H7 (cell line): ENCODE measurements at regions not wholly inside any gene's neighbourhood (a gene's known extent, or its start where the extent isn't known, plus 50 kb on each side); places are given as distances from the start of the nearest gene placed in this dataset.
"Not testable (repeated sequence)": the region's sequence is repeated elsewhere in the genome, so short reads cannot be mapped to it uniquely, and the experiment has no call there.

Source experiments
- DNase-seq: peaks from one replicate; pipeline ENCODE4 v3.0.0; 2012
- H3K27me3 ChIP-seq: 2 replicates; pipeline ENCODE4 v1.6.0; 2011; ENCODE audit warnings: mild to moderate bottlenecking, low read length; ENCODE audit not compliant: control insufficient read depth, insufficient read depth
- H3K36me3 ChIP-seq: replicated peaks from 2 replicates; pipeline ENCODE4 v1.5.1; 2011; ENCODE audit warnings: low read length; ENCODE audit not compliant: control insufficient read depth, insufficient read depth
- H3K4me3 ChIP-seq: 2 replicates; pipeline ENCODE4 v1.5.1; 2011; ENCODE audit warnings: low read depth, mild to moderate bottlenecking, control low read depth, low read length, moderate library complexity; ENCODE audit not compliant: insufficient read depth

DNA sequence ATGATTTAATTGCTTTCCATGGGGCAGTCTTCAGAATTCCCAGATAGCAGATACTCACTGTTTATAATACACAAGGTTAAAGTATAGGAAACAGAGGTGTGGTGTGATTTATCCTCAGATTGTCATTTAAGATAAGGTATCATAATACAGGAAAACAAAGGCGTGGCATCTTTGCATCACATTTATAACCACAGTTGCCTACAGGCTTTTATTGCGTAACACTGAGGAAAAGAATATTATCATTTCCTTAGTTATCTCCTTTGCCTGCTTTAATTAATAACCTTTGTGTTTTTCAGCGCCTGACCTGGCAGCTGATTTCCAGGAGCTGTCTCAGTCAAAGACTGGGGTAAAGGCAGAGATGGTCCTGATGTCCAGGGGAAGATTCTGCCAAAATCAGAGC lies 68.8 kb downstream of the SSX7 start:
- H3K36me3 ChIP-seq, result no peaks in the 10 kb centered on the region
- no peak overlapping the region for H3K4me3 ChIP-seq
- no peak for DNase-seq

DNA sequence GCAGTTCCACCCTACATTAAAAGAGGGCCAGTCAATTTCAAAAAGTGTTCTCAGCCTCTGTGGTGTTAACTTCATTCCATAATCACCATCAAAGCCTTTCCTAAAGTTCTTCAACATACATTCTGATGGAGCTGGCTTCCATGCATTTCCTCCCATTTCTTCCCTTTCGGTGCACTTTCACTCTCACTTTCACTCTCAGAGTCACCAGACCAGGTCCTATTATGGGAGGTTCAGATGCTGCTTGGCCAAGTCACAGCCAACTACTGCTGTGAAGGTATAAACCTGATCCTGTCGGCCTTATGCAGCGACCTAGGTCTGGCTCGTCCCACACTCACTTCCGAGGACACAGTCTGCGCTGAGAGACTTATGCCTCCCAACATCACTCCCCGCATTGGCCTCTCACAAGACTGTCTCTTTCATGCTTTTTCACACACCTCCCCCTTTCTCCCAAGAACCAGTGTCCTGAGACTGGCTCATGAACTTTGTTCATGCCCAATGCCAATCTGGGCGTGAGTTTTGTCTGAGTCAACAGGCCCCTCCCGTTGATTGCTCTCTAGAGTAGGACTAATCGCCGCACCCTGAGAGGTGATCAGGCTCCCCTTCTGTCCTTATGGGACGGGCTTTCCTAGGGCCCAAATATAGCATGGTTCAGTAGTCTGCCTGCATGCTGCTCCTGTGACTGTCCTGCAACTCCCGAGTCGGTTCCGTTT lies 60.8 kb upstream of the XAGE1B start:
- no peak for DNase-seq
- Histone ChIP-seq H3K36me3 (no peaks in the 10 kb centered on the region), H3K27me3 (no peaks in the 10 kb centered on the region), H3K4me3 (no peak overlapping the region)

More for the DNA sequence above, 68.8 kb downstream of the SSX7 start:
- no peaks in the 10 kb centered on the region for H3K27me3 ChIP-seq

DNA sequence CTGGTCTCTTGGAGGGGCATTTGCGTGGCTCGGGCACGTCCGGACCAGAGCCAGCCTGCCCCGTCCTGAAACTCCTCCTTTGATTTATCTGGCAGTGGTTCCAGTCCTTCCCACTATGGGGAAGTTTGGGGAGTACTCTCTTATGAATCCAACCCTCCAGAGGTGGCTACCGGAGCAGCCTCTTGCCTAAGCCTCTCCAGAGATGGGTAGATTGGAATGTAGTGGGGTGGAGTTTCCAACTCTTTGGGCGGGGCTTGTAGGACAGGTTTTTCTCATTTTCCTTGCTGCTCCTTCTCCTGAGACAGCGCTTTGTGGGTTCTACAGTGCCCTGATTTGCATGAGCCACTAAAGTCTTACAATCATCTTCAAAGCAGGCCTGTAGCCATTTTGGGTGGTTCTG lies 60.1 kb upstream of the XAGE1B start:
- no peaks in the 10 kb centered on the region for H3K36me3 ChIP-seq
- H3K4me3 ChIP-seq, result no peak overlapping the region
- DNase-seq, result no peak
- no peaks in the 10 kb centered on the region for H3K27me3 ChIP-seq

DNA sequence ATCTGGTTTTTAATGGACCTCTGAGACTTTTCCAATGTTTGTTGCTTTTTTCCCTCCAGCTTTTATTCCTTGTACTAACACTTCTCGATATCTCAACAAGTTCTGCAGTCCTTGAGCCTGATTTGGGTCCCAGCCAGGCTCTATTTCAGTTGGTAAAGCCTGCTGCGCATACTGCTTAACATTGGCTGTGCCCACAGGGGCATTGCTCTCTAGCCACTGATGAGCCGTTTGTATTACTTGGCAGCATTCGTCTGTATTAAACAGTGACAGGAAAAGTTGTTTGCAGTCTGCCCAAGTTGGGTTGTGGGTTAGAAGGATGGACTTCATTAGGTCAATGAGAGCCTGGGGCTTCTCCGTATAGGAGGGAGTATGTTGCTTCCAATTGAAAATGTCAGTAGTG lies 59.6 kb upstream of the XAGE1B start:
- Histone ChIP-seq H3K4me3 (no peak overlapping the region), H3K27me3 (no peaks in the 10 kb centered on the region), H3K36me3 (no peaks in the 10 kb centered on the region)
- DNase-seq, result no peak

DNA sequence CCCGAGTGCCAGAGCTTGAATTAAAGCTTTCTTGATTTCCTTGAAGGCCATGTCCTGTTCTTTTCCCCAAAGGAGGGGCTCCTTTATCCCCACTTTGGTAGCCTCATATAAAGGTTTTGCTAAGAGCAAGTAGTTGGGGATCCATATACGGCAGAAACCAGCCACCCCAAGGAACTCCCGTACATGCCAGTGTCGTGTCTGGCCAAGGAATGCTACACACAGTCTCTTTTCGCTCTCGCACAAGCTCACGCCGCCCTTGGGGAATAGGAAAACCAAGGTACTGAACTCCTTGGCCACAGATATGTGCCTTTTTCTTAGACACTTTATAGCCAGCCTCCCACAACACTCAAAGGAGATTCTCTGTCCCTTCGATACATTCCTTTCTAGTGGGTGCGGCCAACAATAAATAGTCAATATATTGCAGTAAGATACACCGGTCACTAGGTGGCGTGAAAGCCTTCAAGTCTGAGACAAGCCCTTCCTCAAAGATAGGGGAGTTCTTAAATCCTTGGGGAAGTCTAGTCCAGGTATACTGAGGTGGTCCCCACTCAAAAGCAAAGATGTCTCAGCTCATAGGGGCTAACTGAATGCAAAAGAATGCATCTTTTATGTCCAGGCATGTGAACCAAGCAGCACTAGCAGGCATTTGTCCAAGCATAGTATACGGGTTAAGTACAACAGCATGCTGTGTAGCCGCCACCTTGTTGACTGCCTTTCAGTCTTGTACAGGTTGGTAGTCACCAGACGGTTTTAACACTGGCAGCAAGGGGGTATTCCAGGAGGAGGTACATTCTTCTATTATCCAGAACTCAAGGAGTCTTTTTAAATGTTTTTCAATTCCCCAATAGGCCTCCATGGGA lies 57.8 kb upstream of the XAGE1B start:
- peak; percentile 27 for DNase-seq
- Histone ChIP-seq H3K4me3 (no peak overlapping the region), H3K36me3 (no peaks in the 10 kb centered on the region), H3K27me3 (no peaks in the 10 kb centered on the region)

DNA sequence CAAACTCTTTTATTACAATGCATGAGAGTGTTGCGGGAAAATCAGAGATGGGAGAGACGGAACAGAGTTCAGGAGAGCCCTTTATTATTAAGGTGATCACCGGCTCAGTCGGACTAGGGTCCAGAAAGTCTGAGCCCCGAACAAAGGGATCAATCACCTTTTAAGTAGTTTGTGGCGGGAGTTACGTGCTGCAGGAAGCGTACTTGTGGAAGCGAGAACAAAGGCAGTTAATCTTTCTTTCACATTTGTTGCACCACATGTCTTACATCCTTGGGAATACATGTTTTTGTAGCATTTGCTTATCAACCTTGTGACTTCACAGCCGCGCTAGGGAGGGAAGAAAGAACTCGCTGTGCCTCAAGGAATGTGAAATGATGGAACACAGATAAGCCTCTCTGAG lies 51.3 kb upstream of the XAGE1B start:
- not testable (repeated sequence) for H3K27me3 ChIP-seq, H3K4me3 ChIP-seq, H3K36me3 ChIP-seq, DNase-seq
